NCI-H82 treated with DMSO at 0.1 percent for 48 hours (cell line): ENCODE measurements at regions not wholly inside any gene's neighbourhood (a gene's known extent, or its start where the extent isn't known, plus 50 kb on each side); places are given as distances from the start of the nearest gene placed in this dataset.

Source experiments
- DNase-seq: peaks from one replicate; lab custom pipeline; 2025; ENCODE audit not compliant: unreplicated experiment; lab: John Stamatoyannopoulos, UW

DNA sequence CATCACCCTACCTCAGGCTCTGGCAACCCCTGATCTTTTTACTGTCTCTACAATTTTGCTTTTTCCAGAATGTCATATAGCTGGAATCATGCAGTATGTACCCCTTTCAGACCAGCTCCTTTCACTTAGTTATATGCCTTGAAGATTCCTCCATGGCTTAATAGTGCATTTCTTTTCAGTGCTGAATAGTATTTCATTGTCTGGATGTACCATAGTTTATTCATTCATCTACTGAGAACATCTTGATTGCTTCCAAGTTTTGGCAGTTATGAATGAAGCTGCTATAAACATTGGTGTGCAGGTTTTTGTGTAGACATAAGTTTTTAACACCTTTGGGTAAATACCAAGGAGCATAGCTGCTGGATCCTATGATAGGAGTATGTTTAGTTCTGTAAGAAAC is 50.8 kb upstream of the ANP32A start:
- DNase-seq = no peak

DNA sequence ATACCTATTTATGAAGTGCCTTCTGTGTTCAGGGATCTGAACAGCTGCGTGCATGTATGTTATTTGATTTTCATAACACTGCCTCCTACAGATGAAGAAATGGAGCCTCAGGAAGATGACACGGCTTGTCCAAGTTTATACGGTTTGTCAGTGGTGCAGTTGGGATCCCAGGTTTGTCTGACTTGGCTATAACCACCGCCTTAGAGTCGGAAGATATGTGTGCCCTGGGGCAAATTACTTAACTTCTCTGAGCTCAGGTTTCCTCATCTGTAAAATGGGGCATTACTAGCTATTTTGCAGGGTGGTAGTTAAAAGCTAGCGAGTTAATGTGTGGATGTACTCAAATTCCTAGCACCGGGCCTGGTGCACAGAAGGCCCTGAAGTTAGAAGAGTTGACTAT is 54.1 kb upstream of the ANP32A start:
- no peak for DNase-seq

- peak; percentile 74 for DNase-seq
Observed at GRCh38 chr15:68875377-68876116, 54.8 kb upstream of the SPESP1 start.

GRCh38 chr15:68877626-68878025 is 52.7 kb upstream of the SPESP1 start:
- no peak for DNase-seq

- DNase-seq = no peak
Observed at GRCh38 chr15:68880382-68880781, 49.9 kb upstream of the SPESP1 start.
